HG03457 (cell line): ENCODE measurements at regions not wholly inside any gene's neighbourhood (a gene's known extent, or its start where the extent isn't known, plus 50 kb on each side); places are given as distances from the start of the nearest gene placed in this dataset.

Source experiments
- ATAC-seq: cut with Tn5 transposase; IDR thresholded peaks from one replicate; pipeline ENCODE4 v1.9.1; 2021; ENCODE audit warnings: moderate number of reproducible peaks; ENCODE audit not compliant: unreplicated experiment

DNA sequence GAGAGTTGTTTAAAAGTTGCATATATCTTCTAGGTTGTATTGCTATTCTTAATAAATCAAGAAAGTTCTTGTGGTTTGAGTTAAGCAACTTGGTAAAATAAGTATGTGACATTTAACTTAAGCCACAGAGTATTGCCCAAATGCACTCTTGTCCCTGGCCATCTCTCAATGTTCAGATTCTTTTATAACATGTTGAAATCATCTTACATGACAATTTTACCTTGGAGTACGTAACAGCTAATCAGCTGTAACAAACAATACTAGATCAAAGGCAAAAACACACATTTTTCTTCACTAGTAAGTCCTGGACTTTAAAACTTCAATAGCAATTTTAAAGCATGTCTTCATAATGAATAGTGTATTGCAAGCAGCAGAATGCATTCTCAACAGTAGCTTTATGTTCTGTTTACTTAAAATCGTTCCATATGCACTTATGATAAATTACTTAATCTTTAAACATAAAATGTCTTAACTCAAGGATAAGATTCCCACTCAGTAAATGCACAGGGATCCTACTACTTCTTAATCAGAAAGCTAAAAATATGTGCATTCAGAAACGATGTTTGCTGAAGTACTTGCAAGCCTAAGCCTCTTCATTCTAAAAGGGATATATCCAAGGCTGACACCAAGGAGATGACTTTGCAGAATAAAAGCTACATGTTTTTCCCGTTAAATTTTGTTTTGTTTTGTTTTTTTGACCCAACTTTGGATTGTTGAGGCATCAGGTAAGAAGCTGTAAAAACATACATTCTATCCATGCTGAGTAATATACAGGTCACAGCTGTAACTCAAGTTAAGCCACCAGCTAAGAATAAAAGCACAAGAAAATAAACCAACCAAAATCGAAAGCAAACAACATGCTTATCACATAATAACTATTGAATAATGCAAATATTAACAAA, 86.1 kb upstream of the NFIB start:
- ATAC-seq = no peak

DNA sequence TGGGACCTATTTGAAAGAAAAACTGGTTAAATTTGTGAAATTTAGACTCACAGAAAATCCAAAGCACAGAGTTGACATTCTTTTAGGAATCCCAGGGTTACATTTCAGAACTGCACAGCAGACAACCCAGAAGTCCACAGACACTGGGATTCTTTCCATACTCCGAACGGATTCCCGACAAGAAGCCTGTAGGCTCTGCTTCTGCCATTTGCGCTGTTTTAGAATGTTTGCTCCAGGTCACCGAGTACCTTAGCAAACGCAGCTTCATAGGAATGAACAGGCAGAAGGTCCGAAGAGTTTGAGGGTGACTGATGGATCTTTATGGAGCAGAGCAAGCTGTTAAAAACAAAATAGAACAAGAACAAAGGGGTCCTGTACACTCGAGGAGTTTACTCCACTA, 84.5 kb upstream of the NFIB start:
- ATAC-seq = no peak

- ATAC-seq = no peak
Observed at GRCh38 chr9:14396171-14396570, 82.2 kb upstream of the NFIB start.

- ATAC-seq = no peak
Observed at GRCh38 chr9:14395317-14396082, 81.6 kb upstream of the NFIB start.

DNA sequence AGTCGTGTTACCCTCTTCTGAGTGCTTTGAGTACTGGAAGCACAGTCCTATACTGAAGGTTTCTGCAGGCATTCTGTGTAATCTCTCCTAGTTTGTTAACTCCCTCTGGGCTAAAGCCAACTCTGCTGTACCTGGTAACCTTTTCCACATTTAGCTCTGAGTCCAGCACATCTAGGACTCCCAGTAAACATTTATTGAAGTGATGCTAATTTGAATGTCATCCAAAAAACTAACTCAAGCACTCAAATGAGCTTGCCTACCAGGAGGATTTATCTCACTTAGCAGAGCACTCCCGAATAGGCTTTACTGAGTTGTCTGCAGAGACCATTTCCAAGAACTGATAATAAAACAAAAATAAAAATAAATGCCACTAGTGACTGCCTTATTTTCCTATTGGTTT, 79.5 kb upstream of the NFIB start:
- ATAC-seq = no peak

DNA sequence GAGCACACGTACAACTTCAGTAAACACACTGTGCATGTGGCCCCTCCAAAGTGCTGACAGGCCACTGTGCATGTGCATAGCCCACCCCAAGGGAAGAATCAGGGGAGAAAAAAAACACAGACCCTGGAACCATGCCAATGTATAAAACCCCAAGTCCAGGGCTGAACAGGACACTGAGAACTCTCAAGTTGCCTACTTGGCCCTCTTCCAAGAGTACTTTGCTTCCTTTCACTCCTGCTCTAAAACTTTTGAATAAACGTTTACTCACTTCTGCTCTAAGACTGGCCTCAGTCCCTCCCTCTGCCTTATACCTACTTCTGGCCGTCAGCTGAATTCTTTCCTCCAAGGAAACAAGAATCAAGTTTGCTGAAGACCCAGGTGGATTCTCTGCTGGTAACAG, 77.7 kb upstream of the NFIB start:
- ATAC-seq = no peak

- no peak for ATAC-seq
Observed at GRCh38 chr9:14389657-14390056, 75.7 kb upstream of the NFIB start.

GRCh38 chr9:14389146-14389545, 75.2 kb upstream of the NFIB start:
- no peak for ATAC-seq

DNA sequence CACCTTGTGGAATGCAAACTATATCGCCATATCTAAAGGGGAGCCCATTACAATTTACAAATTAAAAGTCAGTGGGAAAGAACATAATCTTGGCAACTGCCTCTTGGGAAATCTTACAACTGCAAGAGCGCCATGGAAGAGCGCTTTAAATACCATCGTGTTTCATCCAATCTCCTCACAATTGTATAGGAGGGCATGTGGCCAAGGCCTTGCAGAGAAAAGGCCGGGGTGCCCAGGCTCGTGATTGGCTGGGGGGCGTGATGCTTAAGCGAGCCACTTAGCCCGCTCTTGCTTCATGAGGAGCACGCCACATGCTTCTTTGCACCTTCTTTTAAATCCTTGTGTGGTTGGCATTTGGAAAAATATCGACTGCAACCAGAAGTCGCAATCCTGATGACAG, 69.8 kb upstream of the NFIB start:
- ATAC-seq = no peak

- ATAC-seq = no peak
Observed at GRCh38 chr9:14383294-14383693, 69.4 kb upstream of the NFIB start.

DNA sequence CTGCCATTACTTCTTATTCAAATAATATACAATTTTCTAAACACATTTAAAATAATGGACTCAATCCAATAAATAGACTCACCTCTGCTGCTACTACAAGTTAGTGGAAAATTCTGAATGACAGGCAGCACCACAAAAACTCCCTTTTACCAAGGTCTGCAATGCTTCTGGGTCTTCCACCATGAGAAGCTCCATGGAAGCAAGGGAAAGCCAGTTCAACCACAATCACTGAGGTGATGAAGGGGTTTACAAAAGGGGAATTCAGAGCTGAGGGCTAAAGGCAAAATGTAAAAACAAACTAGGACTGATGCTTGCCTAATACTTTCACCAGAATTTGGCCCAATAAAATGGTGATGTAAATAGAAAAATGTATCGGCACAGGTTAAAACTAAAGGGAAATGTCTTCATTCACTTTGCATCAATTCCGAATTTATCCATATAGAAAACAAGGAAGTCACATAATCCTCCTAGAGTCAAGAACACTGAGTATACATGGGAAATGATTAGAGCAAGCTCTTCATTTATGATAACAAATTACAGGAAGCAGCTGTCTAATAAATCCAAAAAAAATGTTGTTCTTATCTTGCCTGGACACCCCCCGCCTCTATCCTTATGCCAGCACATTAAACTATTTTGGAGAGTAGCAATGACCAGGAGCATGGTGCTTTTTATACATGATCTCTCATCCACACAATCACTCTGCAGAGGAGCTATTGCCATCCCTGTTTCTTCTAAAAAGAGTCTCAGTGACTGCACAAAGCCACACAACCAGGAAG, 66.3 kb upstream of the NFIB start:
- ATAC-seq = no peak

DNA sequence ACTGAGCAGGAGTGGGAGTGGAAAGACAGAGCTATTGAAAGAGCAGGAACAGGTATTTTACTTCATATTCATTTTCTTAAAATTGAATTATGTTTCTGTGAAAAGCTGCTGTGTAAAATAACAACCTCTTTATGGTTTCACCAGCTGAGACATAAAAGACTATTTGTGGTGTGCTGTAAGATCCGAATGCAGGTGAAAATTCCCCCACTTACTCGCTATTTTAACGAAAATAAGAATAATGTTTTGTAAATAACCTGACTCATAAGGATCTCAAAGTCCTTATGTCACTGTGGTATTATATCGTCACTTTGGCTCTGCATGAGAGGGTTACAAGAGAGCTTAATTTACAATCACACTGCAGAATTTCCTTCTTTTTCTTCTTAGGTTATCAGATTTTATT, 65.3 kb upstream of the NFIB start:
- ATAC-seq = no peak

GRCh38 chr9:14373706-14374105, 59.8 kb upstream of the NFIB start:
- ATAC-seq = no peak

GRCh38 chr9:14373336-14373666, 59.4 kb upstream of the NFIB start:
- ATAC-seq = no peak

DNA sequence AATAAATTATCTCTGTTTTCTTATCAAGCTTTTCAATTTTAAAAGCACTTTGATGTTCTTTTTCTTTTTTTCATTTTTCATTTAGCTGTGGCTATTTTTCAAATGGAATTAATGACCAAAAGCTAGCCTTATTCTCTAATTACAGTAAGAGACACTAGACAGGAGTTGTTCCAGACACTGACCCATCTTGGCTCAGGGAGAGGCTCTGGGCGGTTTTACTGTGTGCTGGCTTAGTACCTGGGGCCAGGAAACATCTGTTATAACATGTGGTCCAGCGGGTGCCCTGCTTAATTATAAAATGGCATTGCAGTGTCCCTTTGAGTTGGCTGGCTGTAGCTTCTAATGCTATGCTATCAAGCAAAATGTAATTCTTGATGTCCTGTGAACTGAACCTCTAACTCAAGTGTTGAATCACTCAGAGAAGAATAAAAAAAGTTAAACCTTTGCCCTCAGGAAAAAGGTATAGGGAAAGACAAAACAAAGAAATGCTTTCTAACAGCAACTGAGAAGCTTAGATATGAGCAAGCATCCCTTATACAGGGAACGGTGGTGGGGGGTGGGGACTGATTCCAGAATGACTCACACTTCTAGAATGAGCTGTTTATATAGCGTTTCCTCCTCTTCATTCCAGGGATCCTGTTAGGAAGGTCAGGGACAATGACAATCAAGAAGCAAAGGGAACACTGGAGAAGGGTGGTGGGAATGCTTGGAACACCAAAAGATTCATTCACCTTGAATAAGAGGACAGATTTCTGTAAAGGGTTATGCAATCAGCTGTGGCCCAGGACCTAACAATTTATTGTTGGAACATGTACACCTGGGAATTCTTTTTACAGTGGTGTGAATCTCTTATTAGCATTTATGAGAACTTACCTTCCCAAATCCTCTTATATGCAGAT, 58.7 kb upstream of the NFIB start:
- no peak for ATAC-seq

DNA sequence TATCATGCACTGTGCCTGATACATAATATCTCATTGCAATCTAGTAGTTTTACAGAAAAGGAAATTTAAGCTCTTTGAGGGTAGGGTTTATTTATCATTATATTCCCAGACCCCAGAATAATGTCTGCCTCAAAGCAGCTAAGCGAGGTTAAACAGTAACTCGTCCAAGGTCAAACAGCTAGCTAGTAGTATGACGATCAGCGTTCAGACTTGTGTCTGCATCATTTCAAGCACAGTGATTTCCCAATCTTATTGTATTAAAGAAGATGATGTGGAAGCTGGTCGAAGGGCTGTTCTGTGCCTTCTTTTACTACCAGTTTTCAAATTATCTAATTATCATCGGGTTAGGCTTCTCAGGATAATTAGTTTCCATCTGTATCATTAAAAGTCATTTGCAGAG, 55.1 kb upstream of the NFIB start:
- ATAC-seq = no peak

DNA sequence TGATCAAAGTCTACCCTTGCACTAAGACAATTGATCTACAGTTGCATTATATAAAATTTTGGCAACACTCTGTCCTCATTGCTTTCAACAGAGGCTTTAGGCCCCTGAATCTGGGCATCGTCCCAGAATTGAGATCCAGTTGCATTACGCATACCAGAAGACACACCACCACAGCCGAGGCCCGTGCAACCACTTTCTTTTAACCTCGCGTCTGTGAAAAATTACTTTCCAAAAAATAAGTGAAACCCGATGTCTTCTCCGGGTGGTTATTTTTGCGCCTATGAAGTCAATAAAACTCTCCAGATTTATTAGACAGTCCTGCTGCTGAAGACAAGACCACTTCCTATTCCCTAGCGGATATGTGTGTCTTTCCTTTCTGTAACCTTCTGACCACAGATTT, 52.1 kb upstream of the NFIB start:
- ATAC-seq = no peak

DNA sequence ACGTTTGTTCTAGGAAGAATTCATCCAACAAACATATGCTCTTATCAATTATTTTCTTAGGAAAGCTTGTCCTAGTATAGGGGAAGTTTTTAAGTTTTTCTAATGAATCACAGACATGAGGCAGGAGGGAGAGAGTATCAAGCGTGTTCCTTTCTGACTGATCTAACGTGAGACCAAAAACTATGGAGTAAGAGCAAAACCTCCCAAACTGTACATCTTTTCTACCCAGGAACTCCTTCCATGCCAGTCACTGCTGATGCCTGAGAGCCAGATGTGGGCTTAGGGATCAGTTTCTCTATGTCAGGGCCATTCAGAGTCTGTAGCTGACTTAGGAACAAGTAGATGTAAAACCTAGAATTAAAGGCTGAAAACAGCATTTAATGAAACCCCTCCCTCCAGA, 51.7 kb upstream of the NFIB start:
- ATAC-seq = no peak
